Nephron (organoid): ENCODE measurements at regions not wholly inside any gene's neighbourhood (a gene's known extent, or its start where the extent isn't known, plus 50 kb on each side); places are given as distances from the start of the nearest gene placed in this dataset.

Experiments used
- H3K27ac Mint-ChIP-seq, 3 experiments: 2 replicates each; pipeline ENCODE4 v1.8.0; 2020; ENCODE audit warnings: mixed read lengths in 3 of 3, mild to moderate bottlenecking in 2 of 3, moderate library complexity in 1 of 3
- H3K27me3 Mint-ChIP-seq: 2 replicates; pipeline ENCODE4 v1.8.0; 2021; ENCODE audit warnings: low read depth, mild to moderate bottlenecking, moderate library complexity, mixed read lengths
- H3K36me3 Mint-ChIP-seq: 2 replicates; pipeline ENCODE4 v1.8.0; 2020; ENCODE audit warnings: low read depth, mixed read lengths
- H3K4me1 Mint-ChIP-seq: 2 replicates; pipeline ENCODE4 v1.8.0; 2020; ENCODE audit warnings: mixed read lengths
- H3K4me3 Mint-ChIP-seq, 3 experiments: 2 replicates each; pipeline ENCODE4 v1.8.0; 2020; ENCODE audit warnings: mild to moderate bottlenecking in 3 of 3, mixed read lengths in 3 of 3, moderate library complexity in 2 of 3
- H3K9me3 Mint-ChIP-seq: 2 replicates; pipeline ENCODE4 v1.8.0; 2020; ENCODE audit warnings: mixed read lengths
- TF ChIP-seq, protein P1 (sequence below), 3 experiments: fragments of 200-600 bp; sonication (generic); IDR thresholded peaks; one replicate each; pipeline ENCODE4 v1.5.0; 2021; ENCODE audit warnings: antibody characterized with exemption in 3 of 3; ENCODE audit not compliant: unreplicated experiment in 3 of 3

DNA sequence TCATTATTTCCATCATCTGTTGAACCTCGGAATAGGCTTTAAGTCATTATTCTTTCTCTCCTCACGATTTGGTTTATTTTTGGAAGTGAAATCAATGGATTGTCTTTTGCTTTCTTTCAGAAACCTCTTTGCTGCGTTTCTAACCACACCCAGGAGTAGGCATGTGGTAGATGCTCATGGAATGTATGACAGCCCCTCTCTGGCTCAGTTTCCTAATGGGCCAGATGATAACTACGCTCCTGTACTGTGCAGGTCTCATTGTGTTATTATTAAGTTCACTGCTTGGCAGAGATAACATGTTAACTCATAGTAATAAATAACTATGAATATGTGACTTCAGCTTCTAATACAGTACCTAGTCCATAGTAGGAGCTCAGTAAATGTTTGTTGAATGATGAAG lies 175.5 kb upstream of the KLF4 start:
- Mint-ChIP-seq H3K4me3 (no peak overlapping the region), H3K4me1 (peaks cover 9% of the 10 kb centered on the region), H3K36me3 (no peaks in the 10 kb centered on the region), H3K9me3 (no peaks in the 10 kb centered on the region), H3K27ac (no peak overlapping the region), H3K27me3 (peaks cover 5% of the 10 kb centered on the region)
- TF ChIP-seq, protein P1, sequence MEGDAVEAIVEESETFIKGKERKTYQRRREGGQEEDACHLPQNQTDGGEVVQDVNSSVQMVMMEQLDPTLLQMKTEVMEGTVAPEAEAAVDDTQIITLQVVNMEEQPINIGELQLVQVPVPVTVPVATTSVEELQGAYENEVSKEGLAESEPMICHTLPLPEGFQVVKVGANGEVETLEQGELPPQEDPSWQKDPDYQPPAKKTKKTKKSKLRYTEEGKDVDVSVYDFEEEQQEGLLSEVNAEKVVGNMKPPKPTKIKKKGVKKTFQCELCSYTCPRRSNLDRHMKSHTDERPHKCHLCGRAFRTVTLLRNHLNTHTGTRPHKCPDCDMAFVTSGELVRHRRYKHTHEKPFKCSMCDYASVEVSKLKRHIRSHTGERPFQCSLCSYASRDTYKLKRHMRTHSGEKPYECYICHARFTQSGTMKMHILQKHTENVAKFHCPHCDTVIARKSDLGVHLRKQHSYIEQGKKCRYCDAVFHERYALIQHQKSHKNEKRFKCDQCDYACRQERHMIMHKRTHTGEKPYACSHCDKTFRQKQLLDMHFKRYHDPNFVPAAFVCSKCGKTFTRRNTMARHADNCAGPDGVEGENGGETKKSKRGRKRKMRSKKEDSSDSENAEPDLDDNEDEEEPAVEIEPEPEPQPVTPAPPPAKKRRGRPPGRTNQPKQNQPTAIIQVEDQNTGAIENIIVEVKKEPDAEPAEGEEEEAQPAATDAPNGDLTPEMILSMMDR (IDR thresholded peaks at IDR 0.05; ENCODE audit: unreplicated experiment in 3 of 3), result no peak

DNA sequence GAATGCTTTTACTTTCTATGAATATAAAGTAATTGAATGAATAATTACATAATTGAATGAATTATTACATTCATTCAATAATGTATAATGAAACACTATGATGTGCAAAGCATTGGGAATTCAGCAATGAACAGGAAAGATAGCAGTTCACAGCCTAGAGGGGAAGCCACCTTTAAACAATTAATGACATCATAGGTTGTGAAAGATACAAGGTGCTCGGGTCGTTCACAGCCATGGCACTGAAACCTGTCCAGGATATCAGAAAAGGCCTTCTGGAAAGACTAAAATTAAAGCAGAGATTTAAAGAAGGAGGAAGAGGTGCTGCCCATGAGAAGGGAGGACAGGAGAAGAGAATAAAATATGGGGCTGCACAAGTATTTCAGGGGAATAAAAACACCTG lies 171.4 kb upstream of the KLF4 start:
- TF ChIP-seq, protein P1 (IDR thresholded peaks at IDR 0.05; ENCODE audit: unreplicated experiment in 3 of 3), result no peak
- Mint-ChIP-seq H3K27me3 (peaks cover 4% of the 10 kb centered on the region), H3K4me3 (no peak overlapping the region), H3K4me1 (no peaks in the 10 kb centered on the region), H3K27ac (no peak overlapping the region), H3K36me3 (no peaks in the 10 kb centered on the region), H3K9me3 (peaks cover 8% of the 10 kb centered on the region)

DNA sequence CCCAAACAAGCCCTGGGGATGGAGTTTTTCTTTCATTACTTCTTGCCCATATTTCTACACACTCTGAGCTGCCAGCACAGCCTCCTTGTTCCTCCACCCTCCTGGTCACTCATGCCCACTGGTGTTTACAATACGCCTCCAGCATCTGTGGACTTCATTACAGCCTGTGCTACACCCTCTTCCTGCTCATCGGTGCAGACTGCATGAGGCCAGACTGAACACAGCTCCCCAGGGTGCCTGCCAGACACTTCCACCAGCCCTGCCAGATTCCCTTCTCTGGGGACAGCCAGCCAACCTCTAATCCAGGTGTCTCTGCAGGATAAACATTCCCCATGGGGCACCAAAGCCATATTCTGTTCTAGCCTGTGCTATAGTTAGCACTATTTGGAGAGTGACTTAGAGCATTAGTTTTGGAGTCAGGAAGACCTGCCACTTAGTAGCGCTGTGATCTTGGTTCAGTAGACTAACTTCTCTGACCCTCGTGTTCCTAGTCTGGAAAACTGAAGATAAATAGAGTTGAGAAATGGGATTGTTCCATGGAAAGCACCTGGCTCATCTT lies 163.8 kb upstream of the KLF4 start:
- no peak overlapping the region for H3K27ac Mint-ChIP-seq

DNA sequence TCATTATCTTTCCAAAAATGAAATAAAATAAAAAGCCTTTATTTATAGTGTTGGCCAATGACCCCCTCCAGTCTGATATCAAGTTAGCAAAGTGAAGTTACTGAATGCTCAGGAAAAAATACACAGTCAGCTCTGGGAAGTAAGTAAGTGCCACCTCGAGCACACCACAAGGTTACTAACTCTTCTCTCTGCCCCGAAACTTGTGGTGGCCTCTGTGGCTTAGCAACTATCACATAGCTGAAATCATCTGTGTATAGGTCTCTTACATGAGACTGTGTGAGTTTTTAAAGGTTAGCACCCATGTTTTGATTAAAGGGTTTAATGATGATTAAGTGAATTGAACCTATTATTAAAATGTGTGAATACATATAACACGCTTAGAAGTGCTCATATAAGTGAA lies 161.4 kb upstream of the KLF4 start:
- Mint-ChIP-seq H3K27ac (no peak overlapping the region), H3K36me3 (no peaks in the 10 kb centered on the region), H3K4me1 (no peaks in the 10 kb centered on the region), H3K4me3 (no peak overlapping the region), H3K9me3 (peaks cover 3% of the 10 kb centered on the region), H3K27me3 (peaks cover 20% of the 10 kb centered on the region)
- TF ChIP-seq, protein P1 (IDR thresholded peaks at IDR 0.05; ENCODE audit: unreplicated experiment in 3 of 3), result no peak

More for the DNA sequence above, 163.8 kb upstream of the KLF4 start:
- Mint-ChIP-seq H3K9me3 (peaks cover 11% of the 10 kb centered on the region), H3K4me1 (no peaks in the 10 kb centered on the region), H3K27me3 (peaks cover 20% of the 10 kb centered on the region), H3K4me3 (no peak overlapping the region), H3K36me3 (no peaks in the 10 kb centered on the region)
- TF ChIP-seq, protein P1 (IDR thresholded peaks at IDR 0.05; ENCODE audit: unreplicated experiment in 3 of 3), result no peak

DNA sequence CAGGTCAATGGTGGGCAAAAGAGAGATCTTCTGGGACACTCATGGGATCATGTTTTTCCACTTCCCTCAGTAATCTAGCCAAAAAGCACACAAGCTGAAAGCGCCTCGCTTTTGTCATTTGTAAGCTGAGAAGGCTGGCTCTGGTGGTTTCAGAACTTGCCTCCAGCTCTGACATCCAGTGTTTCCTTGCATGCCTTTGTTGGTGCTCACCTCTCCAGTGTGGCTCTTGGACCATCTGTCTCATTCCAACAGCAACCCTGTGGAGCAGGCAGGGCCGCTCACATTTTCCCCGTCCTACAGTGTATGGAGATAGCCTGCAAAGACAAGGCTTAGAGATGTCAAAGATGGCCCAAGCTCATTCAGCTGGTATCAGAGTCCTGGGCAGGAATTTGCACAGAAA lies 160.8 kb upstream of the KLF4 start:
- TF ChIP-seq, protein P1 (IDR thresholded peaks at IDR 0.05; ENCODE audit: unreplicated experiment in 3 of 3), result no peak
- no peak overlapping the region for H3K4me3 Mint-ChIP-seq

DNA sequence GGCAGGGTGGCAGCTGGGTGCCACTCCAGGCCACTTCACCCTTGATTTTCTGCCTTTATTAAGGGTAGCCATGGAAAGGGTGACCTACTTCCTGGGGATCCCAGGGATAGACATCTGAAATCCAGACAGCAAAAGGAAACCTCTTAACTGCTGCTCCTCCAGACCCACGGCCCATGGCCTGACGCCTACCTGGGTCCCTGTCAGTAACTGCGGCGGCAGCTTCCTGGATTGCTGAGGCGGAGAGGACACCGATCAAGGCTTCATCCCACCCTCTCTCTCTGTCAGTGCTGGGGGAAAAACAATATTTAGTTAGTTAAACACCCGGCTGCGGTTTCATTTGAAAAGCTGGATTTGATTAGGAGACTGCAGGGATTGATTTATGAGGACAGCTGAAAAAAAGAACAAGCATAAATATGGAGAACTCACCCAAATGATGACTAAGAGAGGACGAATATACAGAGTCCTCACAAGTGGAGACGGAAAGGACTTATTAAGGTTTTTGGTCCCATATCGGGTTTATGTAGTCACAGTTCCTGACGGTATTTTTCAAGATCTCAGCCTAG lies 158.7 kb upstream of the KLF4 start:
- TF ChIP-seq, protein P1 (IDR thresholded peaks at IDR 0.05; ENCODE audit: unreplicated experiment in 3 of 3), result no peak
- Mint-ChIP-seq H3K36me3 (no peaks in the 10 kb centered on the region), H3K4me1 (peaks cover 4% of the 10 kb centered on the region), H3K27ac (no peak overlapping the region), H3K4me3 (no peak overlapping the region), H3K27me3 (peaks cover 10% of the 10 kb centered on the region), H3K9me3 (no peaks in the 10 kb centered on the region)

More for the DNA sequence above, 160.8 kb upstream of the KLF4 start:
- Mint-ChIP-seq H3K9me3 (no peaks in the 10 kb centered on the region), H3K27ac (no peak overlapping the region), H3K36me3 (no peaks in the 10 kb centered on the region), H3K27me3 (peaks cover 20% of the 10 kb centered on the region), H3K4me1 (no peaks in the 10 kb centered on the region)
